GM12878 (cell line): ENCODE measurements at regions not wholly inside any gene's neighbourhood (a gene's known extent, or its start where the extent isn't known, plus 50 kb on each side); places are given as distances from the start of the nearest gene placed in this dataset.
A peak's percentile ranks its signal among the peaks of the same experiment; 100 is the strongest.

ENCODE experiments used
- ATAC-seq: fragments of 200-7000 bp; cut with Tn5 transposase; 3 replicates; pipeline ENCODE4 v1.9.1; 2020; ENCODE audit warnings: mild to moderate bottlenecking, moderate library complexity
- BruUV-seq: library from RNA; stranded (reverse); fragments of 400-500 nt; replicated peaks from 2 replicates; lab custom pipeline; 2021; lab: Mats Ljungman, UMichigan
- CTCF ChIA-PET: fragments of 300-600 bp; sonication (Branson Sonifier 250); formaldehyde crosslinking; extraction: SDS; loops from one replicate; lab custom pipeline; 2021; ENCODE audit warnings: inconsistent platforms; lab: Yijun Ruan, JAX
- POLR2A ChIA-PET: fragments of 350-600 bp; formaldehyde crosslinking; extraction: SDS; loops from one replicate; lab custom pipeline; 2021; ENCODE audit warnings: inconsistent platforms; lab: Charles Lee
- RAD21 ChIA-PET: fragments of 300-600 bp; sonication (Branson Sonifier 250); formaldehyde crosslinking; loops from one replicate; lab custom pipeline; 2023; ENCODE audit warnings: antibody characterized with exemption; ENCODE audit not compliant: unreplicated experiment; lab: Charles Lee
- SMC1A ChIA-PET: fragments of 300-600 bp; sonication (Branson Sonifier 250); formaldehyde crosslinking; loops from one replicate; lab custom pipeline; 2023; ENCODE audit not compliant: unreplicated experiment, uncharacterized antibody; lab: Charles Lee
- DNase-seq: peaks from one replicate; pipeline ENCODE4 v3.0.0-alpha.2; 2011; ENCODE audit warnings: low read depth, low spot score
- FAIRE-seq: peaks from 3 replicates; lab custom pipeline; 2011; peaks lifted over from hg19 to GRCh38; lab: Jason Lieb, UNC
- H2AFZ ChIP-seq: 2 replicates; pipeline ENCODE4 v1.6.0; 2011; ENCODE audit warnings: low read depth, low read length, control low read depth; ENCODE audit not compliant: control insufficient read depth
- H3K27ac ChIP-seq: 2 replicates; pipeline ENCODE4 v1.5.1; 2011; ENCODE audit warnings: control low read depth; ENCODE audit not compliant: control insufficient read depth, insufficient read depth
- H3K27me3 ChIP-seq, 2 experiments: replicated peaks in 1 of 2; 2 replicates each; pipeline versions ENCODE4 v1.6.0 to v1.6.1; 2011; ENCODE audit warnings: low read length in 1 of 2; ENCODE audit not compliant: control insufficient read depth in 2 of 2, insufficient read depth in 2 of 2
- H3K36me3 ChIP-seq, 2 experiments: 2 replicates each; pipeline ENCODE4 v1.5.1; 2011; ENCODE audit warnings: low read length in 1 of 2; ENCODE audit not compliant: control insufficient read depth in 2 of 2, insufficient read depth in 2 of 2
- H3K4me1 ChIP-seq: 2 replicates; pipeline ENCODE4 v1.6.1; 2011; ENCODE audit warnings: mild to moderate bottlenecking, low read length, moderate library complexity, mixed read lengths; ENCODE audit not compliant: control insufficient read depth, insufficient read depth
- H3K4me2 ChIP-seq: 2 replicates; pipeline ENCODE4 v1.6.0; 2011; ENCODE audit warnings: control low read depth; ENCODE audit not compliant: control insufficient read depth, insufficient read depth
- H3K4me3 ChIP-seq: fragments of 200-600 bp; sonication (generic); 2 replicates; pipeline ENCODE4 v1.5.1; 2016
- H3K79me2 ChIP-seq: 2 replicates; pipeline ENCODE4 v1.6.0; 2011; ENCODE audit warnings: low read length; ENCODE audit not compliant: control insufficient read depth, insufficient read depth
- H3K9ac ChIP-seq: 2 replicates; pipeline ENCODE4 v1.8.0; 2011; ENCODE audit warnings: low read length, control low read depth, mixed read lengths; ENCODE audit not compliant: control insufficient read depth, insufficient read depth
- H3K9me3 ChIP-seq: replicated peaks from 3 replicates; pipeline ENCODE4 v1.5.1; 2011; ENCODE audit warnings: mild to moderate bottlenecking, low read length; ENCODE audit not compliant: control insufficient read depth, insufficient read depth
- H4K20me1 ChIP-seq: 2 replicates; pipeline ENCODE4 v1.6.0; 2011; ENCODE audit not compliant: control insufficient read depth, insufficient read depth
- ASH2L ChIP-seq: fragments of 300-600, 200-600 bp; sonication (generic); IDR thresholded peaks from 2 replicates; pipeline ENCODE4 v1.6.1; 2017; ENCODE audit warnings: low read depth, mild to moderate bottlenecking, borderline replicate concordance
- BACH1 ChIP-seq: fragments of 450-650 bp; IDR thresholded peaks from 2 replicates; pipeline ENCODE4 v1.6.1; 2017; ENCODE audit warnings: mild to moderate bottlenecking, borderline replicate concordance
- DPF2 ChIP-seq: fragments of 450-650 bp; IDR thresholded peaks from 2 replicates; pipeline ENCODE4 v1.6.1; 2017; ENCODE audit warnings: mild to moderate bottlenecking
- EZH2 ChIP-seq: IDR thresholded peaks from 2 replicates; pipeline ENCODE4 v1.6.1; 2012; ENCODE audit warnings: low read depth, mild to moderate bottlenecking, control low read depth, inconsistent platforms, low read length, borderline replicate concordance; ENCODE audit not compliant: control insufficient read depth
- GATAD2B ChIP-seq: fragments of 450-650 bp; conservative IDR thresholded peaks from 2 replicates; pipeline ENCODE4 v1.6.1; 2017; ENCODE audit warnings: low read depth, mild to moderate bottlenecking, moderate library complexity
- IKZF1 ChIP-seq: fragments of 450-650 bp; conservative IDR thresholded peaks from 2 replicates; pipeline ENCODE4 v1.6.1; 2017; ENCODE audit warnings: antibody characterized with exemption, mild to moderate bottlenecking
- IKZF2 ChIP-seq, 2 experiments: fragments of 450-650 bp; IDR thresholded peaks; 2 replicates each; pipeline ENCODE4 v1.6.1; 2017; ENCODE audit warnings: mild to moderate bottlenecking in 2 of 2, moderate library complexity in 2 of 2
- JUND ChIP-seq: IDR thresholded peaks from 2 replicates; pipeline ENCODE4 v1.6.1; 2012; ENCODE audit warnings: low read depth, mild to moderate bottlenecking, low read length, improper control_type of control experiment, moderate library complexity
- MEF2A ChIP-seq: IDR thresholded peaks from 2 replicates; pipeline ENCODE4 v1.6.1; 2011; ENCODE audit warnings: low read depth, mild to moderate bottlenecking, low read length, moderate library complexity; ENCODE audit not compliant: insufficient read depth
- MEF2B ChIP-seq: fragments of 450-650 bp; IDR thresholded peaks from 2 replicates; pipeline ENCODE4 v1.6.1; 2018; ENCODE audit warnings: mild to moderate bottlenecking, moderate library complexity; ENCODE audit not compliant: partially characterized antibody, poor library complexity, severe bottlenecking
- MTA2 ChIP-seq: fragments of 450-650 bp; IDR thresholded peaks from 2 replicates; pipeline ENCODE4 v1.6.1; 2016; ENCODE audit warnings: low read depth, mild to moderate bottlenecking, moderate library complexity
- MYB ChIP-seq: fragments of 150-350 bp; IDR thresholded peaks from 2 replicates; pipeline ENCODE4 v1.6.1; 2014; ENCODE audit warnings: mild to moderate bottlenecking, low read depth, low read length, borderline replicate concordance
- NRF1 ChIP-seq: conservative IDR thresholded peaks from 2 replicates; pipeline ENCODE4 v1.6.1; 2011; ENCODE audit warnings: mild to moderate bottlenecking, low read depth, low read length, improper control_type of control experiment
- PAX5 ChIP-seq: IDR thresholded peaks from 2 replicates; pipeline ENCODE4 v1.6.1; 2011; ENCODE audit warnings: low read depth, low read length, borderline replicate concordance
- RCOR1 ChIP-seq: conservative IDR thresholded peaks from 2 replicates; pipeline ENCODE4 v1.6.1; 2012; ENCODE audit warnings: low read depth, low read length, improper control_type of control experiment
- SKIL ChIP-seq: fragments of 450-650 bp; IDR thresholded peaks from 2 replicates; pipeline ENCODE4 v1.6.1; 2017; ENCODE audit warnings: mild to moderate bottlenecking, low read depth, inconsistent platforms; ENCODE audit not compliant: poor library complexity, severe bottlenecking
- SP1 ChIP-seq: IDR thresholded peaks from one replicate; pipeline ENCODE4 v1.6.1; 2011; ENCODE audit warnings: low read depth, low read length
- SPI1 ChIP-seq: IDR thresholded peaks from 2 replicates; pipeline ENCODE4 v1.6.1; 2011; ENCODE audit warnings: low read depth, mild to moderate bottlenecking, low read length, moderate library complexity, borderline replicate concordance; ENCODE audit not compliant: insufficient read depth
- SREBF2 ChIP-seq: IDR thresholded peaks from 2 replicates; pipeline ENCODE4 v1.6.1; 2012; ENCODE audit warnings: mild to moderate bottlenecking, low read length
- STAT1 ChIP-seq: fragments of 450-650 bp; conservative IDR thresholded peaks from 2 replicates; pipeline ENCODE4 v1.6.1; 2014; ENCODE audit warnings: antibody characterized with exemption, mild to moderate bottlenecking
- SUZ12 ChIP-seq: fragments of 200-600 bp; sonication (generic); IDR thresholded peaks from one replicate; pipeline ENCODE4 v1.6.1; 2018; ENCODE audit warnings: antibody characterized with exemption, mild to moderate bottlenecking; ENCODE audit not compliant: unreplicated experiment
- ZBED1 ChIP-seq: IDR thresholded peaks from 2 replicates; pipeline ENCODE4 v1.6.1; 2016; ENCODE audit warnings: borderline replicate concordance
- ZNF24 ChIP-seq: fragments of 450-650 bp; IDR thresholded peaks from 2 replicates; pipeline ENCODE4 v1.6.1; 2017; ENCODE audit warnings: antibody characterized with exemption, mild to moderate bottlenecking
- WGBS: methylation state at CpG from one replicate; pipeline ENCODE4 v1.1.6; 2016; ENCODE audit warnings: low lambda C conversion rate; ENCODE audit not compliant: insufficient replicate concordance, insufficient coverage; ENCODE audit errors: missing lambda C conversion rate; 5-methylcytosine and 5-hydroxymethylcytosine counted together
- in situ Hi-C: fragments of 300-500 bp; cut with MboI; formaldehyde crosslinking; loops from 9 replicates; pipeline ENCODE4 v1.14.3; 2018; ENCODE audit warnings: mixed read lengths
- intact Hi-C: fragments of 100-400 bp; cut with micrococcal nuclease; formaldehyde crosslinking; loops from one replicate; pipeline ENCODE4 v1.14.2; 2022; ENCODE audit not compliant: unreplicated experiment
- TF ChIP-seq, protein P1 (sequence below): IDR thresholded peaks from 2 replicates; pipeline ENCODE4 v1.6.1; 2012; ENCODE audit warnings: low read length, inconsistent platforms

GRCh38 chr2:62398356-62398755, 107.6 kb downstream of the TMEM17 start:
- H3K27ac ChIP-seq, result 0 out of 2 replicates have a peak overlapping the region, but pooled peaks have one; percentile 4
- CTCF ChIA-PET, result interaction anchor here (1.4 to 2.0 kb wide), 2 partner anchors 13 to 15 kb away, joined by 5 to 8 read pairs; no protein-coding TSS in a partner anchor
- H2AFZ ChIP-seq, result peak overlapping the region; percentile 84
- in situ Hi-C loops (no loop called here), intact Hi-C loops (no loop called here)
- FAIRE-seq (no peak), DNase-seq (no peak), ATAC-seq (peak; percentile 55)
- 14% methylated on average over 3 of the region's 3 CpGs for WGBS
- no peak overlapping the region for H3K4me3 ChIP-seq
- no peaks in the 10 kb centered on the region; the same call in 2 of the 3 replicates for H3K9me3 ChIP-seq
- no peaks in the 10 kb centered on the region for H3K27me3 ChIP-seq
- TF ChIP-seq IKZF2 (IDR thresholded peaks at IDR 0.05), result peak in 1 of 2 experiments; percentile 27; a peak in 1 of 4 replicates
- no peak for TF ChIP-seq PAX5
- no peak for TF ChIP-seq BACH1
- TF ChIP-seq JUND, result no peak
- TF ChIP-seq IKZF1, result peak; percentile 41
- TF ChIP-seq SKIL, result no peak
- no peak for TF ChIP-seq ZNF24
- TF ChIP-seq GATAD2B, result no peak
- TF ChIP-seq, protein P1, sequence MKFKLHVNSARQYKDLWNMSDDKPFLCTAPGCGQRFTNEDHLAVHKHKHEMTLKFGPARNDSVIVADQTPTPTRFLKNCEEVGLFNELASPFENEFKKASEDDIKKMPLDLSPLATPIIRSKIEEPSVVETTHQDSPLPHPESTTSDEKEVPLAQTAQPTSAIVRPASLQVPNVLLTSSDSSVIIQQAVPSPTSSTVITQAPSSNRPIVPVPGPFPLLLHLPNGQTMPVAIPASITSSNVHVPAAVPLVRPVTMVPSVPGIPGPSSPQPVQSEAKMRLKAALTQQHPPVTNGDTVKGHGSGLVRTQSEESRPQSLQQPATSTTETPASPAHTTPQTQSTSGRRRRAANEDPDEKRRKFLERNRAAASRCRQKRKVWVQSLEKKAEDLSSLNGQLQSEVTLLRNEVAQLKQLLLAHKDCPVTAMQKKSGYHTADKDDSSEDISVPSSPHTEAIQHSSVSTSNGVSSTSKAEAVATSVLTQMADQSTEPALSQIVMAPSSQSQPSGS, result no peak
- no peak for TF ChIP-seq SP1
- TF ChIP-seq STAT1, result no peak
- no peak for TF ChIP-seq ASH2L
- no peak for TF ChIP-seq MYB
- TF ChIP-seq DPF2, result 0 out of 2 replicates have a peak, but pooled peaks have one; percentile 32
- no peak for TF ChIP-seq NRF1
- TF ChIP-seq SUZ12, result no peak
- peak; percentile 89 for TF ChIP-seq MEF2B
- TF ChIP-seq MEF2A, result 0 out of 2 replicates have a peak, but pooled peaks have one; percentile 31
- no peak for TF ChIP-seq EZH2
- no peak for TF ChIP-seq RCOR1
- no peak for TF ChIP-seq ZBED1
- no peak for TF ChIP-seq MTA2
- TF ChIP-seq SREBF2, result no peak
- no peak for TF ChIP-seq SPI1
- RAD21 ChIA-PET, result interaction anchor here (0.7 to 2.1 kb wide), 9 partner anchors 15 to 405 kb away, joined by 3 to 8 read pairs (median 4); no protein-coding TSS in a partner anchor
- POLR2A ChIA-PET, result interaction anchor here (0.7 kb wide), 1 partner anchor 85 kb away, joined by 4 read pairs; no protein-coding TSS in a partner anchor
- H3K79me2 ChIP-seq, result no peaks in the 10 kb centered on the region
- H3K36me3 ChIP-seq, result no peaks in the 10 kb centered on the region
- no peaks in the 10 kb centered on the region for H4K20me1 ChIP-seq
- peaks cover 4% of the 10 kb centered on the region for H3K4me1 ChIP-seq
- no peak overlapping the region for H3K4me2 ChIP-seq
- SMC1A ChIA-PET, result interaction anchor here (0.6 to 1.7 kb wide), 10 partner anchors 9 to 404 kb away, joined by 3 to 6 read pairs (median 3); no protein-coding TSS in a partner anchor
- H3K9ac ChIP-seq, result no peak overlapping the region
- BruUV-seq, result no TSS peak
